ENCODE measurements at regions not wholly inside any gene's neighbourhood (a gene's known extent, or its start where the extent isn't known, plus 50 kb on each side); places are given as distances from the start of the nearest gene placed in this dataset.

DNA sequence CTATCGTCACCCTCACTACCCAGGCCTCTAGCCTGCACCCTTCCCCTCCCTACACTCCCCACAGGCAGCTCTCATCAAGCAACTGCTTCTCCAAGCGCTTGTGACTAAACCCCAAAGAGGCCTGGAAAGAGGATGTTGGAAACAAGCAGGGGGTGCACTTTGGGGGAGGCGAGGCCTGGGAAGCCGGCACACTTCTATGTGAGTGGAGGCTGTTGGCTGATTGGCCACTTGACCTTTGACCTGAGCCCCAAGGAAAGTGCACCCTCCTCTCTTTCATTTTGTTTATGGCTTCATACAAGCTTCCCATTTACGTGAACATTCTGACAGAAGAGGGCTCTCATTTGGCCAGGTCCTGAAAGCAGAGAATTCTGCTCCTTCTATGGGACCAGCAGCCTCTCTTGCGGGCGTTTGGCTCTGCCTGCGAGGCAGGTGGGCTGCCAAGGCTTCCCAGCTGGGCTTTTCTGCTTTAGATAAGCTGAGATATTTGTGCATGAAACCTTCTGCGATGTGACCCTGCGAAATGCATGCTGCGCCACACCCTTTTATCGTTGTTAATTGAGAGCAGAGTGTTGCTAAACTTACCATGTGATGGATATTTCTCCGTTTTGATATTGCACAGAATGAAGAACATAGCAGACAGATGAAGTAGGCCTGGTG, 134.8 kb upstream of the NCK2 start:
- H3K9me3 ChIP-seq (ENCODE audit: insufficient read depth in 2 of 2, low read depth in 1 of 2, low read length in 1 of 2) = no peaks in the 10 kb centered on the region
- WGBS, 2 experiments (ENCODE audit: extremely low coverage in 1 of 2, insufficient coverage in 1 of 2, insufficient read length in 1 of 2, insufficient replicate concordance in 2 of 2, low coverage in 1 of 2, low lambda C conversion rate in 2 of 2, missing lambda C conversion rate in 1 of 2) = 89% methylated on average over 13 of the region's 13 CpGs; no CpG with 5 or more reads in 1 of the 2 experiments

More for the DNA sequence above, 134.8 kb upstream of the NCK2 start:
- no peak overlapping the region for H4K8ac ChIP-seq (ENCODE audit: extremely low read depth, insufficient read depth, low read length)
- no peak overlapping the region for H2BK20ac ChIP-seq (ENCODE audit: low read length)
- no peak overlapping the region for H3K23ac ChIP-seq (ENCODE audit: insufficient read length)
- no peak overlapping the region for H3K4me3 ChIP-seq (ENCODE audit: extremely low read depth in 1 of 4, insufficient read depth in 2 of 4, low read depth in 3 of 4, low read length in 4 of 4)
- H4K5ac ChIP-seq (ENCODE audit: insufficient read length, low read depth, low read length) = no peak overlapping the region
- no peaks in the 10 kb centered on the region for H3K36me3 ChIP-seq (ENCODE audit: control insufficient read depth in 2 of 4, insufficient read depth in 4 of 4, low read length in 3 of 4)
- peaks cover 0 to 6% (median 5%) of the 10 kb centered on the region in 4 experiments; a peak in 4 of 7 replicates for H3K4me1 ChIP-seq (replicated peaks in 1 of 4; ENCODE audit: control insufficient read depth in 3 of 4, insufficient read depth in 4 of 4, low read length in 3 of 4)
- no peaks in the 10 kb centered on the region for H3K79me1 ChIP-seq (ENCODE audit: low read depth, low read length)
- no peak overlapping the region for H2AFZ ChIP-seq (ENCODE audit: low read length)
- no peak overlapping the region for H2BK120ac ChIP-seq (replicated peaks; ENCODE audit: low read depth, low read length)
- no peaks in the 10 kb centered on the region for H4K20me1 ChIP-seq (replicated peaks in 1 of 2; ENCODE audit: control insufficient read depth in 1 of 2, insufficient read depth in 2 of 2, low read length in 2 of 2)
- H3K79me2 ChIP-seq (ENCODE audit: control insufficient read depth in 1 of 2, insufficient read depth in 2 of 2, low read length in 2 of 2) = no peaks in the 10 kb centered on the region
- H3K18ac ChIP-seq (ENCODE audit: extremely low read depth, low read length) = no peak overlapping the region
- H3K23me2 ChIP-seq (ENCODE audit: low read depth, low read length) = no peaks in the 10 kb centered on the region
- no peak overlapping the region for H3K14ac ChIP-seq (ENCODE audit: insufficient read length)
- ChIA-PET POLR2A (ENCODE audit: partially characterized antibody) (no interaction called here), CTCF (ENCODE audit: partially characterized antibody) (interaction anchor here (0.9 to 1.1 kb wide), 3 partner anchors 10 to 34 kb away, joined by 3 to 4 read pairs (median 3); no protein-coding TSS in a partner anchor)
- no peak overlapping the region for H4K91ac ChIP-seq (replicated peaks; ENCODE audit: insufficient read length, low read length)
- no peak for FAIRE-seq
- no peak overlapping the region for H2BK15ac ChIP-seq (ENCODE audit: low read length)
- no peak overlapping the region for H3K4ac ChIP-seq (replicated peaks; ENCODE audit: insufficient read length, low read depth, low read length)
- H2BK5ac ChIP-seq (ENCODE audit: low read depth, low read length) = no peak overlapping the region
- no peak overlapping the region for H2AK5ac ChIP-seq (ENCODE audit: low read depth, low read length)
- H3K27me3 ChIP-seq (replicated peaks in 1 of 4; ENCODE audit: control insufficient read depth in 3 of 4, extremely low read depth in 1 of 4, insufficient read depth in 3 of 4, low read length in 3 of 4) = no peaks in the 10 kb centered on the region
- no peak overlapping the region for H2BK12ac ChIP-seq (ENCODE audit: low read depth, low read length)
- no peak for TF ChIP-seq GABPA (IDR thresholded peaks at IDR 0.05; ENCODE audit: borderline replicate concordance, insufficient read depth, low read length)
- TF ChIP-seq BCL11A (IDR thresholded peaks at IDR 0.05; ENCODE audit: low read depth in 2 of 2, low read length in 2 of 2) = no peak
- no peak for TF ChIP-seq NANOG (IDR thresholded peaks at IDR 0.05; ENCODE audit: insufficient read depth, low read depth, low read length, poor library complexity, severe bottlenecking)
- TF ChIP-seq GTF2F1 (IDR thresholded peaks at IDR 0.05; ENCODE audit: borderline replicate concordance, low read depth, low read length) = no peak
- TF ChIP-seq POLR2AphosphoS5 (IDR thresholded peaks at IDR 0.05; ENCODE audit: low read depth, low read length) = no peak
- TF ChIP-seq, protein P1, sequence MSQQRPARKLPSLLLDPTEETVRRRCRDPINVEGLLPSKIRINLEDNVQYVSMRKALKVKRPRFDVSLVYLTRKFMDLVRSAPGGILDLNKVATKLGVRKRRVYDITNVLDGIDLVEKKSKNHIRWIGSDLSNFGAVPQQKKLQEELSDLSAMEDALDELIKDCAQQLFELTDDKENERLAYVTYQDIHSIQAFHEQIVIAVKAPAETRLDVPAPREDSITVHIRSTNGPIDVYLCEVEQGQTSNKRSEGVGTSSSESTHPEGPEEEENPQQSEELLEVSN (IDR thresholded peaks at IDR 0.05) = no peak
- H3K56ac ChIP-seq (replicated peaks; ENCODE audit: insufficient read length, low read depth, low read length) = no peak overlapping the region
- no peak overlapping the region for H3K4me2 ChIP-seq (ENCODE audit: insufficient read depth in 1 of 2, low read depth in 2 of 2, low read length in 2 of 2)
- H3K9ac ChIP-seq (replicated peaks in 1 of 4; ENCODE audit: extremely low read depth in 1 of 4, low read depth in 3 of 4, low read length in 3 of 4) = no peak overlapping the region
- no peak for DNase-seq (ENCODE audit: low read depth in 1 of 2, low spot score in 2 of 2)
- no peak overlapping the region for H3K27ac ChIP-seq (ENCODE audit: low read depth, low read length)
